T-cell (primary cell): ENCODE measurements at regions not wholly inside any gene's neighbourhood (a gene's known extent, or its start where the extent isn't known, plus 50 kb on each side); places are given as distances from the start of the nearest gene placed in this dataset.

ENCODE experiments used
- ATAC-seq, 4 experiments: fragments of 200-7000 bp in 3 of 4; fragments of 150-1000 bp in 1 of 4; cut with Tn5 transposase; replicated peaks in 1 of 4; 1 replicate in 3 of 4; 2 replicates in 1 of 4; pipeline ENCODE4 v1.10.0; 2021; ENCODE audit warnings: moderate library complexity in 3 of 4, mild to moderate bottlenecking in 2 of 4, moderate number of reproducible peaks in 1 of 4
- CTCF ChIA-PET, 2 donors: fragments of 300-600 bp; sonication (Branson Sonifier 250); formaldehyde crosslinking; loops; one replicate each; lab custom pipeline; 2022; ENCODE audit warnings: antibody characterized with exemption in 2 of 2; lab: Charles Lee
- POLR2A ChIA-PET, 2 donors: fragments of 300-600 bp; sonication (Branson Sonifier 250); formaldehyde crosslinking; loops; one replicate each; lab custom pipeline; 2022; ENCODE audit warnings: antibody characterized with exemption in 2 of 2; lab: Charles Lee
- DNase-seq, 35 experiments: peaks; one replicate each; pipeline versions ENCODE4 v3.0.0 to v3.0.0-alpha.2; 2013 to 2023
- H3K27ac ChIP-seq: one replicate; pipeline ENCODE4 v1.5.1; 2013; ENCODE audit warnings: low read length
- H3K27me3 ChIP-seq, 2 experiments: replicated peaks in 1 of 2; 1 replicate in 1 of 2; 2 replicates in 1 of 2; pipeline versions ENCODE4 v1.6.1 to v1.7.0; 2013; ENCODE audit warnings: low read length in 1 of 2, mixed read lengths in 1 of 2; ENCODE audit not compliant: control insufficient read depth in 2 of 2, insufficient read depth in 2 of 2; ENCODE audit errors: extremely low read depth in 1 of 2
- H3K36me3 ChIP-seq, 2 donors: 1 replicate in 1 of 2; 2 replicates in 1 of 2; pipeline versions ENCODE4 v1.6.1 to v1.7.0; 2013; ENCODE audit warnings: low read length in 1 of 2; ENCODE audit not compliant: control insufficient read depth in 2 of 2, insufficient read depth in 1 of 2; ENCODE audit errors: extremely low read depth in 1 of 2
- H3K4me1 ChIP-seq, 2 experiments: 1 replicate in 1 of 2; 2 replicates in 1 of 2; pipeline versions ENCODE4 v1.6.1 to v1.7.0; 2013; ENCODE audit warnings: low read length in 2 of 2, mixed read lengths in 1 of 2; ENCODE audit not compliant: insufficient read depth in 2 of 2, control insufficient read depth in 1 of 2; ENCODE audit errors: extremely low read depth in 1 of 2
- H3K4me3 ChIP-seq, 2 donors: 1 replicate in 1 of 2; 2 replicates in 1 of 2; pipeline versions ENCODE4 v1.5.1 to v1.7.0; 2013; ENCODE audit warnings: mild to moderate bottlenecking in 2 of 2, low read length in 1 of 2, moderate library complexity in 1 of 2; ENCODE audit not compliant: control insufficient read depth in 1 of 2; ENCODE audit errors: extremely low read depth in 1 of 2
- H3K9me3 ChIP-seq: 2 replicates; pipeline ENCODE4 v1.7.0; 2013
- H3K27ac Mint-ChIP-seq, 2 donors: one replicate each; pipeline ENCODE4 v1.8.0; 2020 to 2021; ENCODE audit warnings: mild to moderate bottlenecking in 2 of 2, mixed read lengths in 2 of 2
- H3K27me3 Mint-ChIP-seq, 2 donors: one replicate each; pipeline ENCODE4 v1.8.0; 2021 to 2022; ENCODE audit warnings: mixed read lengths in 2 of 2
- H3K36me3 Mint-ChIP-seq: one replicate; pipeline ENCODE4 v1.8.0; 2021; ENCODE audit warnings: mixed read lengths
- H3K4me1 Mint-ChIP-seq, 3 donors: one replicate each; pipeline ENCODE4 v1.8.0; 2020 to 2022; ENCODE audit warnings: mixed read lengths in 3 of 3, mild to moderate bottlenecking in 1 of 3
- H3K4me3 Mint-ChIP-seq, 3 donors: one replicate each; pipeline ENCODE4 v1.8.0; 2020 to 2022; ENCODE audit warnings: mild to moderate bottlenecking in 3 of 3, mixed read lengths in 3 of 3, moderate library complexity in 3 of 3
- H3K9me3 Mint-ChIP-seq, 3 donors: one replicate each; pipeline ENCODE4 v1.8.0; 2020 to 2022; ENCODE audit warnings: mixed read lengths in 3 of 3
- WGBS: methylation state at CpG from one replicate; pipeline ENCODE4 v1.1.5; 2013; ENCODE audit warnings: missing lambda C conversion rate; ENCODE audit not compliant: insufficient coverage; 5-methylcytosine and 5-hydroxymethylcytosine counted together

DNA sequence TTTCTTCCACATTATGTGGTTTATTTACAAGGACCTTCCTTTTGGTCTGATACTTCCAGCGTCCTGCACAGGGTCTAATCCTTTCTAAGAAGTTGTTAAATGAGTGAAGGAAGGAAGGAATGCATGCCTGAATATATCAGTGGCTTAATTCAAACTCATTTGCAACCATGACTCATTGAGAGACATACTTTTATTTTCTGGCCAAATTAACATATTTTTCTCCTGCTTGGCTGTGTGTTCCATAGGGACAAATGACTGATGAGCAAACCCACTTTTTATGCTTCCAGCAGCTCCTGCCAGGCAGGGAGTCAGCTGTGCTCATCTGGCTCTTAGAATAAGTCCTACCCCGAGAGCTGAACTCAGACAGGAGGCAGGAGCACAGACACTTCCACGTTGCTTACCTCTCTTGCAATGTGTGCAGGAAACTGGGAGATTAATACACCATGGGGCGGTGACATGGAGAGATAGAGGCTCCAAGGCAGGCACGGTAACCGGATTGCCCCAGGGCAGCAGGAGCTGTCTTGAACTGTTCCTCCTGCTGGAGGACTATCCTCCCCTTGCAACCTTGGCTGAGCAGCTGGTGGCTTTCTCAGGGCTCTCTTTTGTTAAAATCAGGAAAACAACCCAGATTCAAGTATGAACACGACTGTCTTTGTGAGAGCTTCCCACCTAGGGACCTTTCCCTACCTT, 667.5 kb upstream of the HS6ST1 start:
- Histone ChIP-seq H3K4me1 (no peaks in the 10 kb centered on the region), H3K27ac (no peak overlapping the region), H3K9me3 (no peaks in the 10 kb centered on the region), H3K27me3 (peaks cover 0 to 4% of the 10 kb centered on the region in 2 experiments), H3K36me3 (no peaks in the 10 kb centered on the region), H3K4me3 (no peak overlapping the region)
- Mint-ChIP-seq H3K36me3 (no peaks in the 10 kb centered on the region), H3K27me3 (peaks cover 0 to 3% of the 10 kb centered on the region in 2 donors), H3K9me3 (no peaks in the 10 kb centered on the region), H3K4me1 (no peaks in the 10 kb centered on the region), H3K4me3 (no peak overlapping the region), H3K27ac (no peak overlapping the region)
- ChIA-PET CTCF (no interaction called here), POLR2A (no interaction called here)
- ATAC-seq: no peak
- 60% methylated on average over 5 of the region's 7 CpGs for WGBS
- DNase-seq: no peak

GRCh38 chr2:128986867-128987268, 668.2 kb upstream of the HS6ST1 start:
- no peaks in the 10 kb centered on the region for H3K4me1 Mint-ChIP-seq
- Histone ChIP-seq H3K27me3 (peaks cover 0 to 4% of the 10 kb centered on the region in 2 experiments), H3K9me3 (no peaks in the 10 kb centered on the region), H3K4me1 (no peaks in the 10 kb centered on the region), H3K4me3 (no peak overlapping the region), H3K27ac (no peak overlapping the region), H3K36me3 (no peaks in the 10 kb centered on the region)
- no peak overlapping the region for H3K27ac Mint-ChIP-seq
- peaks cover 0 to 3% of the 10 kb centered on the region in 2 donors for H3K27me3 Mint-ChIP-seq
- no peak for DNase-seq
- 65% methylated on average over 9 of the region's 9 CpGs for WGBS
- no peak for ATAC-seq
- H3K36me3 Mint-ChIP-seq: no peaks in the 10 kb centered on the region
- no peaks in the 10 kb centered on the region for H3K9me3 Mint-ChIP-seq
- H3K4me3 Mint-ChIP-seq: no peak overlapping the region
- CTCF ChIA-PET: no interaction called here
- POLR2A ChIA-PET: interaction anchor here in 1 of 2 donors (0.6 kb wide), 1 partner anchor 26 kb away, joined by 3 read pairs; no protein-coding TSS in a partner anchor

- peaks cover 0 to 3% of the 10 kb centered on the region in 2 experiments for H3K27me3 ChIP-seq
- H3K27ac ChIP-seq: no peak overlapping the region
- Mint-ChIP-seq H3K4me1 (no peaks in the 10 kb centered on the region), H3K36me3 (no peaks in the 10 kb centered on the region), H3K27ac (no peak overlapping the region), H3K4me3 (no peak overlapping the region), H3K9me3 (no peaks in the 10 kb centered on the region), H3K27me3 (no peaks in the 10 kb centered on the region)
- WGBS: 80% methylated on average over 2 of the region's 3 CpGs
- POLR2A ChIA-PET: no interaction called here
- no peaks in the 10 kb centered on the region for H3K36me3 ChIP-seq
- ATAC-seq (no peak), DNase-seq (no peak)
- no peaks in the 10 kb centered on the region for H3K4me1 ChIP-seq
- H3K9me3 ChIP-seq: no peaks in the 10 kb centered on the region
- CTCF ChIA-PET: no interaction called here
- H3K4me3 ChIP-seq: no peak overlapping the region
Measured at GRCh38 chr2:128988326-128988725, 669.7 kb upstream of the HS6ST1 start.

DNA sequence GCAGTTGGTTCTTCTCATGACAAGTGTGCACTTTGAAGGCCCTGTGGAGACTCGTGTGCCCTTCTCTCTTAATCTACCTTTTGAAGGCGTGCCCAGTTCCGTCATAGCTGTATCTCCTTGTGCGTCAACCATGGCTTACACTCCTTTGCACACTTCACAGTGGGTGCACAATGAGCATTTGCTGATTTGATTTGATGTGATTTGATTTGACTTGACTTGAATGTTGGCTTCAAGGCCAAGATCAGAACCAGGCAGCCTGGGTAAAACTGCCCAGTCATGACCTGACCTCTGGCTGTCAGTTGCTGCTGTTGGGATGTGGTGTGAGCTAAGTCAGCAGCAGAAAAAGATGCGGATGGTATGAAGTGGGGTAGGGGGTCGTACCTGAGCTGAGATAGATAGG, 670.3 kb upstream of the HS6ST1 start:
- H3K4me3 Mint-ChIP-seq: no peak overlapping the region
- Histone ChIP-seq H3K36me3 (no peaks in the 10 kb centered on the region), H3K27ac (no peak overlapping the region), H3K4me1 (no peaks in the 10 kb centered on the region), H3K9me3 (no peaks in the 10 kb centered on the region), H3K27me3 (peaks cover 0 to 3% of the 10 kb centered on the region in 2 experiments), H3K4me3 (no peak overlapping the region)
- H3K27me3 Mint-ChIP-seq: no peaks in the 10 kb centered on the region
- no peaks in the 10 kb centered on the region for H3K9me3 Mint-ChIP-seq
- ChIA-PET CTCF (no interaction called here), POLR2A (no interaction called here)
- WGBS: 40% methylated on average over 1 of the region's 6 CpGs
- no peak for DNase-seq
- no peaks in the 10 kb centered on the region for H3K4me1 Mint-ChIP-seq
- no peak for ATAC-seq
- no peaks in the 10 kb centered on the region for H3K36me3 Mint-ChIP-seq
- H3K27ac Mint-ChIP-seq: no peak overlapping the region

DNA sequence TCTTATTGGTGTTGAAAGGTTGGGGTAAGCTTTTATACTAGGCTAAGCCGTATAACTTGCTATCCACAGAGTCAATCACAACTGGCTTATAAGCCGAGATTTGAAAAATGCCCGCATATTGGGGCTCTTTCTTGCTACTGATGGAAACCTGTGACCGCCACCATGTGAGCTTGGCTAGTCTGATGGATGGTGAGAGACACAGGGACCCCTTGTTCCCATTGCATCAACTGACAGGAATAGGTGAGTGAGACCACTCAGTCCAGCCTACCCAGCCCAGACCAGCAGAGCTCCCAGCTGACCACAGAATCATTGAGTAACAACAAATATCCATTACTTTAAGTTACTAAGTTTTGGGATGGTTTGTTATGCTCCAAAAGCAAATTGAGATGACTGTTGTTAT, 676.4 kb upstream of the HS6ST1 start:
- WGBS: 100% methylated on average over 1 of the region's 4 CpGs
- Mint-ChIP-seq H3K36me3 (no peaks in the 10 kb centered on the region), H3K27me3 (no peaks in the 10 kb centered on the region), H3K4me3 (no peak overlapping the region), H3K27ac (no peak overlapping the region), H3K4me1 (no peaks in the 10 kb centered on the region), H3K9me3 (no peaks in the 10 kb centered on the region)
- Histone ChIP-seq H3K9me3 (no peaks in the 10 kb centered on the region), H3K27me3 (no peaks in the 10 kb centered on the region), H3K4me3 (no peak overlapping the region), H3K36me3 (no peaks in the 10 kb centered on the region), H3K4me1 (no peaks in the 10 kb centered on the region), H3K27ac (no peak overlapping the region)
- no peak for DNase-seq
- ATAC-seq: no peak
- CTCF ChIA-PET: no interaction called here
- POLR2A ChIA-PET: interaction anchor here in 1 of 2 donors (0.6 kb wide), 1 partner anchor 251 kb away, joined by 3 read pairs; no protein-coding TSS in a partner anchor

DNA sequence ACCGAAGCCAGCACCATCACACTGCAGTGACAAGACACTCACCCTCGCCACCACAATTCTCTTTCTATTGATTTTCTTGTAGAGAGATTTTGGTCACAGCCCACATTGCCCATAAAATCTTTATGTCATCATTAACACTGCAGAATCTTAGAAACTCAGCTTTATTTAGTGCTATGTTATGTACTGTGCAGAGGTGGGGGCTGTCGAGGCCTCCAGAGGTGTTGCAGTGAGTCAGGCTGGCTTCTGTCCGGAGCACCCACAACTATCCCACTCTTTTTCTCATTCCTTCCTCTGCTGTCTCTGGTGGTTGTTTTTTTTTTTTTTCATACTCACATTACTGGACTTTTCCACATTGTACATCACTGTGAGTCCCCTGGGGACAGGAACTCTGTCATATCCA, 677.4 kb upstream of the HS6ST1 start:
- H3K4me3 Mint-ChIP-seq: no peak overlapping the region

More for the DNA sequence above, 677.4 kb upstream of the HS6ST1 start:
- no peaks in the 10 kb centered on the region for H3K27me3 Mint-ChIP-seq
- Histone ChIP-seq H3K27me3 (no peaks in the 10 kb centered on the region), H3K27ac (no peak overlapping the region), H3K9me3 (no peaks in the 10 kb centered on the region), H3K4me3 (no peak overlapping the region), H3K4me1 (no peaks in the 10 kb centered on the region), H3K36me3 (no peaks in the 10 kb centered on the region)
- no CpG with 5 or more reads among the region's 4 CpGs for WGBS
- ATAC-seq: no peak
- CTCF ChIA-PET: no interaction called here
- POLR2A ChIA-PET: no interaction called here
- no peaks in the 10 kb centered on the region for H3K9me3 Mint-ChIP-seq
- H3K27ac Mint-ChIP-seq: no peak overlapping the region
- no peak for DNase-seq
- H3K36me3 Mint-ChIP-seq: no peaks in the 10 kb centered on the region
- H3K4me1 Mint-ChIP-seq: no peaks in the 10 kb centered on the region
